B cell (primary cell): ENCODE measurements at regions not wholly inside any gene's neighbourhood (a gene's known extent, or its start where the extent isn't known, plus 50 kb on each side); places are given as distances from the start of the nearest gene placed in this dataset.

ENCODE experiments used
- ATAC-seq: fragments of 200-7000 bp; cut with Tn5 transposase; one replicate; pipeline ENCODE4 v1.10.0; 2021; ENCODE audit warnings: low read depth, mild to moderate bottlenecking, moderate number of reproducible peaks, moderate library complexity
- CTCF ChIA-PET: fragments of 350-600 bp; sonication (Branson Sonifier 250); formaldehyde crosslinking; loops from one replicate; lab custom pipeline; 2021; ENCODE audit warnings: antibody characterized with exemption, inconsistent platforms; lab: Charles Lee
- POLR2A ChIA-PET: fragments of 350-600 bp; sonication (Branson Sonifier 250); formaldehyde crosslinking; loops from one replicate; lab custom pipeline; 2021; ENCODE audit warnings: antibody characterized with exemption; lab: Charles Lee
- DNase-seq: peaks from one replicate; pipeline ENCODE4 v3.0.0; 2013
- H2AFZ ChIP-seq: 2 replicates; pipeline ENCODE4 v1.6.1; 2012; ENCODE audit warnings: mild to moderate bottlenecking, low read depth, low read length; ENCODE audit not compliant: insufficient read depth, poor library complexity, severe bottlenecking
- H3K27ac ChIP-seq, 2 donors: 1 replicate in 1 of 2; 2 replicates in 1 of 2; pipeline ENCODE4 v1.5.1; 2012 to 2013; ENCODE audit warnings: low read length in 2 of 2, mild to moderate bottlenecking in 2 of 2, moderate library complexity in 1 of 2
- H3K27me3 ChIP-seq, 4 experiments: fragments of 200-600 bp in 1 of 4; sonication (generic) in 1 of 4; replicated peaks in 1 of 4; 1 replicate in 2 of 4; 2 replicates in 2 of 4; pipeline versions ENCODE4 v1.6.1 to v1.7.0; 2013 to 2016; ENCODE audit warnings: low read length in 3 of 4, mild to moderate bottlenecking in 2 of 4, mixed read lengths in 1 of 4, moderate library complexity in 1 of 4; ENCODE audit not compliant: insufficient read depth in 4 of 4, control insufficient read depth in 3 of 4; ENCODE audit errors: control extremely low read depth in 1 of 4
- H3K36me3 ChIP-seq, 2 experiments: replicated peaks in 1 of 2; 1 replicate in 1 of 2; 2 replicates in 1 of 2; pipeline versions ENCODE4 v1.6.1 to v1.7.1; 2013; ENCODE audit warnings: low read length in 1 of 2; ENCODE audit not compliant: insufficient read depth in 2 of 2, control insufficient read depth in 1 of 2; ENCODE audit errors: control extremely low read depth in 1 of 2, extremely low read depth in 1 of 2
- H3K4me1 ChIP-seq, 2 donors: fragments of 200-600 bp in 1 of 2; sonication (generic) in 1 of 2; 1 replicate in 1 of 2; 2 replicates in 1 of 2; pipeline versions ENCODE4 v1.5.1 to v1.6.1; 2013 to 2017; ENCODE audit warnings: low read length in 2 of 2; ENCODE audit not compliant: control insufficient read depth in 2 of 2, insufficient read depth in 2 of 2
- H3K4me2 ChIP-seq: replicated peaks from 2 replicates; pipeline ENCODE3; 2012; ENCODE audit warnings: mild to moderate bottlenecking, low read depth, low read length; ENCODE audit not compliant: poor library complexity, severe bottlenecking
- H3K4me3 ChIP-seq, 5 experiments: fragments of 200-600 bp in 1 of 5; sonication (generic) in 1 of 5; 1 replicate in 3 of 5; 2 replicates in 2 of 5; pipeline versions ENCODE4 v1.5.1 to v1.7.0; 2011 to 2016; ENCODE audit warnings: low read length in 4 of 5, mild to moderate bottlenecking in 4 of 5, low read depth in 2 of 5, control low read depth in 1 of 5, moderate library complexity in 1 of 5; ENCODE audit not compliant: insufficient read depth in 1 of 5; ENCODE audit errors: control extremely low read depth in 1 of 5, extremely low read depth in 1 of 5
- H3K79me2 ChIP-seq: fragments of 200-600 bp; sonication (generic); one replicate; pipeline ENCODE4 v1.6.0; 2016; ENCODE audit warnings: low read length; ENCODE audit not compliant: control insufficient read depth, insufficient read depth
- H3K9ac ChIP-seq: fragments of 200-600 bp; sonication (generic); 2 replicates; pipeline ENCODE4 v1.6.1; 2017; ENCODE audit warnings: mild to moderate bottlenecking, low read length, moderate library complexity
- H3K9me3 ChIP-seq, 3 donors: one replicate each; pipeline versions ENCODE4 v1.6.1 to v1.7.1; 2013; ENCODE audit warnings: low read length in 2 of 3; ENCODE audit not compliant: control insufficient read depth in 2 of 3, insufficient read depth in 1 of 3; ENCODE audit errors: control extremely low read depth in 1 of 3
- H4K20me1 ChIP-seq: 2 replicates; pipeline ENCODE4 v1.6.0; 2012; ENCODE audit warnings: mild to moderate bottlenecking, low read length; ENCODE audit not compliant: insufficient read depth, control insufficient read depth, poor library complexity, severe bottlenecking
- H3K27ac Mint-ChIP-seq: one replicate; pipeline ENCODE4 v1.8.0; 2021; ENCODE audit warnings: mixed read lengths
- H3K27me3 Mint-ChIP-seq: one replicate; pipeline ENCODE4 v1.8.0; 2021; ENCODE audit warnings: mixed read lengths
- H3K4me1 Mint-ChIP-seq: one replicate; pipeline ENCODE4 v1.8.0; 2021; ENCODE audit warnings: mixed read lengths
- H3K4me3 Mint-ChIP-seq: one replicate; pipeline ENCODE4 v1.8.0; 2021; ENCODE audit warnings: mixed read lengths
- H3K9me3 Mint-ChIP-seq: one replicate; pipeline ENCODE4 v1.8.0; 2022; ENCODE audit warnings: mixed read lengths; ENCODE audit not compliant: insufficient read depth
- CTCF ChIP-seq: fragments of 200-600 bp; IDR thresholded peaks from one replicate; pipeline ENCODE4 v1.8.0; 2022; ENCODE audit warnings: antibody characterized with exemption, mild to moderate bottlenecking
- EZH2 ChIP-seq: IDR thresholded peaks from 2 replicates; pipeline ENCODE4 v1.6.1; 2012; ENCODE audit warnings: borderline replicate concordance, low read depth, mild to moderate bottlenecking, moderate library complexity, low read length; ENCODE audit not compliant: insufficient read depth, poor library complexity, severe bottlenecking
- WGBS: methylation state at CpG from one replicate; pipeline ENCODE4 v1.1.5; 2013; ENCODE audit warnings: missing lambda C conversion rate; ENCODE audit not compliant: insufficient coverage; 5-methylcytosine and 5-hydroxymethylcytosine counted together
- intact Hi-C: fragments of 100-400 bp; cut with micrococcal nuclease; formaldehyde crosslinking; loops from one replicate; pipeline ENCODE4 v1.10.0; 2022

- no peaks in the 10 kb centered on the region for H3K27me3 Mint-ChIP-seq
- H3K79me2 ChIP-seq: no peaks in the 10 kb centered on the region
- CTCF ChIA-PET: no interaction called here
Measured at GRCh38 chr4:174009686-174010451, 273.6 kb downstream of the FBXO8 start.

More at GRCh38 chr4:174009686-174010451, 273.6 kb downstream of the FBXO8 start:
- Histone ChIP-seq H3K9me3 (no peaks in the 10 kb centered on the region), H3K4me3 (no peak overlapping the region), H4K20me1 (no peaks in the 10 kb centered on the region), H3K36me3 (no peaks in the 10 kb centered on the region), H3K27ac (no peak overlapping the region), H3K4me1 (no peaks in the 10 kb centered on the region), H2AFZ (no peak overlapping the region), H3K9ac (no peak overlapping the region), H3K4me2 (no peak overlapping the region), H3K27me3 (no peaks in the 10 kb centered on the region)
- Mint-ChIP-seq H3K4me1 (no peaks in the 10 kb centered on the region), H3K27ac (no peak overlapping the region), H3K4me3 (no peak overlapping the region), H3K9me3 (no peaks in the 10 kb centered on the region)
- ATAC-seq (no peak), DNase-seq (no peak)
- POLR2A ChIA-PET: no interaction called here
- 60% methylated on average over 2 of the region's 3 CpGs for WGBS
- intact Hi-C loops: no loop called here
- no peak for TF ChIP-seq CTCF
- TF ChIP-seq EZH2: no peak
